Stimulated activated naive CD4-positive, alpha-beta T cell treated with Interleukin-2 at 50 U/mL for 16 hours (primary cell): ENCODE measurements at regions not wholly inside any gene's neighbourhood (a gene's known extent, or its start where the extent isn't known, plus 50 kb on each side); places are given as distances from the start of the nearest gene placed in this dataset.

ENCODE experiments used
- DNase-seq: peaks from one replicate; lab custom pipeline; 2025; lab: John Stamatoyannopoulos, UW

- DNase-seq: no peak
These were observed 194.6 kb upstream of the KCNG1 start for GRCh38 chr20:51217347-51218045.

GRCh38 chr20:51216850-51217249, 193.9 kb upstream of the KCNG1 start:
- DNase-seq: no peak

GRCh38 chr20:51212816-51213215, 189.9 kb upstream of the KCNG1 start:
- DNase-seq: no peak

GRCh38 chr20:51211191-51211590, 188.3 kb upstream of the KCNG1 start:
- DNase-seq: no peak

GRCh38 chr20:51210084-51210483, 187.2 kb upstream of the KCNG1 start:
- DNase-seq: no peak

GRCh38 chr20:51208162-51208561, 185.3 kb upstream of the KCNG1 start:
- DNase-seq: no peak

GRCh38 chr20:51206032-51206662, 183.2 kb upstream of the KCNG1 start:
- DNase-seq: no peak

- DNase-seq: no peak
These were observed 181.9 kb upstream of the KCNG1 start for GRCh38 chr20:51204794-51205193.

- DNase-seq: no peak
These were observed 181.3 kb upstream of the KCNG1 start for GRCh38 chr20:51204051-51204715.

- no peak for DNase-seq
These were observed 179.4 kb upstream of the KCNG1 start for GRCh38 chr20:51202304-51202703.

- DNase-seq: no peak
These were observed 177.0 kb upstream of the KCNG1 start for GRCh38 chr20:51199920-51200319.

GRCh38 chr20:51198876-51199523, 176.1 kb upstream of the KCNG1 start:
- DNase-seq: no peak

- no peak for DNase-seq
These were observed 175.3 kb upstream of the KCNG1 start for GRCh38 chr20:51198238-51198637.

- no peak for DNase-seq
These were observed 174.2 kb upstream of the KCNG1 start for GRCh38 chr20:51196991-51197651.

GRCh38 chr20:51195990-51196389, 173.1 kb upstream of the KCNG1 start:
- DNase-seq: no peak

GRCh38 chr20:51195419-51195901, 172.6 kb upstream of the KCNG1 start:
- no peak for DNase-seq

- DNase-seq: no peak
These were observed 170.3 kb upstream of the KCNG1 start for GRCh38 chr20:51193066-51193772.

GRCh38 chr20:51190783-51191180, 167.9 kb upstream of the KCNG1 start:
- DNase-seq: no peak

GRCh38 chr20:51189814-51190782, 167.2 kb upstream of the KCNG1 start:
- no peak for DNase-seq

- no peak for DNase-seq
These were observed 166.0 kb upstream of the KCNG1 start for GRCh38 chr20:51188941-51189340.
